GM21723 (cell line): ENCODE measurements at regions not wholly inside any gene's neighbourhood (a gene's known extent, or its start where the extent isn't known, plus 50 kb on each side); places are given as distances from the start of the nearest gene placed in this dataset.

Source experiments
- ATAC-seq: cut with Tn5 transposase; IDR thresholded peaks from one replicate; pipeline ENCODE4 v1.9.1; 2021; ENCODE audit warnings: mild to moderate bottlenecking, moderate library complexity; ENCODE audit not compliant: unreplicated experiment

DNA sequence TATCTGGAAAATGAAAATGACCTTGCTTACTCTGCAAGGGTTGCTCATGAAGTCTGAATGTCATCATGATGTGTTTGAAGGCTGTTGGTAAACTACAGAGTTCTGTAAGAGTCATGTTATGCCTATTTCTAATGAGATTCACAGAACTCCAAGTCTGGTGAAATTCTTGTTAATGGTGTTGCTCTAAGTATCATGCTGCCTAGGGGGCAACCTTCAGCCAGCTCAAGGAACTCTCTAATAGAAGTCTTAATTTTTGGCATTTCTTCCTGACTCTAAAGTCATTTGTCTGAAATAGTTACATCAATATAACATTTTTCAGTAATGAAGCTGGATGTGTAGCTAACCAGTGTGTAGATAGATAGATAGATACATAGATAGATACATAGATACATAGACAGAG, 302.8 kb downstream of the FAT3 start:
- no peak for ATAC-seq

DNA sequence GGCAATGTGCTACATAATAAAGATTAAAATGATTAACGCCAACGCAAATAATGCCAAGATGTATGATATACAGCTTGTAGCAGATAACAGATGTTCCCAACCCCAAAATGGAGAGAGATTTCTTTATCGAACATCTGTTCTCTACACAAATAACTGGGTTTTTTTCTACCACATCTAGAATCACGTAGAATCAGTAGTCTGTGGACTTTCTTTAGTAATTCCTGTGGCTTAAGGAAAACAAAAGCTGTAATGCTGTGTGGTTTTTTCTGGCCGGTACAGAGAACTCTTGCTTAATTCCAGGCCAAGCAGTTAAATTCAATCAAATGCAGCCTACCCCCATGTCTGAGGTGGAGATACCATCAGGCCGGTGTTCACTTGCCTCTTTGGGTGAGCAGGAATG, 303.4 kb downstream of the FAT3 start:
- ATAC-seq, result no peak

DNA sequence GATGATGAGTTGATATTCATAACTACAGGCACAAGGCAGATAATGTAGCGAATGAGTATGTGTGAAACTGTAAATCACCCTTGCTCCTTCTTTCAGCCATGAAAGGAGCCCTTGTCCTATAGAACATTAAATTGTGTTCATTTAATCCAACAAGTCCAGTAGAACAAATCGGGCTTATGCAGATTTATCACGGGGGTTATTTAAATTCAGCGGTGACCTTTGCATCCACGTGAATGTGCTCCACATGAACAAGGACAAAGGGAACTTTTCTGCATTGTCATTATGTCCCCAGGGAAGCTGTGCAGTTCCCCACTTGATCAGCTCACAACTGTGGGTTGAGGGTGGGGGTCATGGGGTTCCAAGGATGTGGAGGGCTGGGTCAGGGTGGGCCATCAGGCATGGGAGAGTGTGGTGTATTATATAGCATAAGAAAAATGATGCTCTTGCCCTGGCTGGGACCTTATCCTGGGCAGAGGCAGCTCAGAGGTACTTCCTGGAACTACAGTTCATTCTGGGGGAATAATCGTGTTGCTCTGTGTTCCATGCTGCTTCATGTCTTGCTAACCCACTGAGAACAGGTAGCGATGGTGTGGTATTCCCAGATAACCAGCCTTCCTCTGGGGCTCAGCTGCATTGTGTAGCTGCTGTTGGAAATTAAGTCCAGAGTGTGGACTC, 306.6 kb downstream of the FAT3 start:
- ATAC-seq, result no peak

DNA sequence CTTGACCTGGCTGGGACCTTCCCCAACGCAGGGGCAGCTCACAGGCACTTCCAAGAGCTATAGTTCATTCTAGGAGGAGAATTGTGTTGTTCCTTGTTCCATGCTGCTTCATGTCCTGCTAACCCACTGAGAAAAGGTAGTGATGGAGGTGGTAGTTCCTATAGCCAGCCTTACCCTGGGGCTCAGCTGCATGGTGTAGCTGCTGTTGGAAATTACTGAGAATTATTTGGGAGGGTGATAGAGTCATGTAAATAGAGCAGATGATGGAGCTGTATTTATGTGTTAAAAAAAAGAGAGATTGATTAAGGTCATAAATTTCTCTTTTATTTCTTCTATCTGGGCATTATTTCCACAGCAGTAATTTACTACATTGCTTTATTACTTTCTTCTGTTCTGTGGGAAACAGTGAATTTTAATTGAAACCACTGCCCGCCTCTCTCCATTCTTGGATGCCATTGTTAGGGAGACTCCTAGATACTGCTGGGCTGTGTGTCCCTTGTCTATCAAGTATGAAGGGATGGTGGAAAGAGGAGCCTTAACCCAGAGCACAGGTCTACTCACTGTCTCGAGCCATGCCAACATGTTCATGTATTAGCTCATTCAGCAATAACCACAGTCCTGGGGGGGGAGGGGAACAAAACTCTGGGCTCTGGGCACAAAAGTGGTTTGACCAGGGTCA, 309.2 kb downstream of the FAT3 start:
- ATAC-seq, result no peak

DNA sequence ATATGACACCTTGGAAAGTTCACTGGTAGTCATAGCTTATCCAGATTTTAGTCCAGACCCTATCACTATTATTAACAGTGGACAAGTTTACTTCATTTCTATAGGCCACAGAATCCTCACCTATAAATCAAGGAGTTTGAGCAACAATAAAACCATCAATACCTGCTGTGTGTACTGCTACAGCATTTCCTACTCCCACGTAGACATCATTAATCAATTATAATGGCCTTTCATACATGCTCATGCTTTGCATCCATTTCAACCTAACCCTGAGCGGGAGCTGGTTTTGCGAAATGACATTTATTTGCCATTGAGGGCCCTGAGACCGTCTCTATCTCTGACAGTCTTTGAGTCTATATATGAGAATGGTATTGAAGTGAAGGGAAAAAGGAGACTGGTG, 312.3 kb downstream of the FAT3 start:
- ATAC-seq, result no peak

DNA sequence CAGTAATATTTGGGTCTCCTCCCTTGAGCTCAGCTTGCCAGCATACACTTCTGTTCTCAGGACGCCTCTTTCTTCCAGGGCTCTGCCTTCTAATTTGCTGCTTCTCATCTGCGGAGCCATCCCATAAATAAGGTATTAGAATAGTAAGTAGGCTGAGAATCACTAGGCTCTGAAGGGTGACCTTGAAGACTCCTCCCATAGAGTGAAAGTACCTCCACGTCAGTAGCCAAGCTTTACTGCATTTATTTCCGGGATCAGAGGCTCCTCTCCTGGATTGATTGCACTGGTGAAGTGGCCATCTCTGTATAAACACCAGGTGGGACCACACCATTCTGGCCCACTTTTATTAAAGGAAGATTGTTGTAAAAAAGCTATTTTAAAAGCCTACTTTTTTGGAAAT, 315.5 kb downstream of the FAT3 start:
- ATAC-seq, result no peak

DNA sequence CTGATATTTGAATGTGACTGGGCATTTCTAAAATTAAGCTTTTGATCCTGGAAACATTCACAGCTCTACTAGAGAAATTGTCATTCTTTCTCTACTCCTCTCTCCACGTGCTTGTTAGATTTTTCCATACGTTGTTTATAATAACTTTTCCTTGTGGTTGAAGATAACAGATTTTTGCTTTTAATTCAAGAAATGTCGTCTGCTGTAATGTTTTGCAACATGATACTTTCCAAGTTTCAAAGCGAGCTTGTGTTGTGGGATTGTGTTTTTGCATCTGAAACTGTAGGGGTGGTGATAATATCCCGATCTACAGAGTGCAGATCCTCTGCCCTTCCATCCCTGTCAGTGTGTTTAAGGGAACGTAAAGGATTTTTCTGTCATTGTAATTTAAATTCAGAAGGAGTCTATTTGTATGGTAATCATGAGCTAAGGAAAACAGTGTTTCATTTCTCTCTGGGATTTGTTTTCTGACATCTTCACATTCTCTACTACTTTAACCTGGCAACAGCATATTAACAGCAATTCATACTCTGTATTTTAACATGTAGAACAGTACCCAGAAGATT, 321.4 kb downstream of the FAT3 start:
- no peak for ATAC-seq

DNA sequence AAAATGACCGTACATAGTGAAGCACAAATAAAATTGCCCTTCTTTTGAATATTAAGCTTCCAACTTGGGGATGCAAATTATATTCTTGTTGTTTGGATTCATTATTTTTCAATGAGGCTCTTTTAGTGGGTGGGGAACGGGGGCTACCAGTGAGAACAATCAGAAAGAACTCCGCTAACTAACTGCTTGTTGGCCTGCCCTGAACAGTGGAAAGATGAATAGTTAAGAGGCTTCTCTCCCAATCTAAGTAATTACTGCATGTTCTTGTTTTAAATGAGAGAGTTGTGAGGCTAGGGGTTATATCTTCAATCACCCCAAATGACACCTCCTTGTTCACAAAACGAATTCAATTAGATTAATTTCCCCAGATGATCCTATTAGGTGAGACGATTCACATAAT, 322.0 kb downstream of the FAT3 start:
- no peak for ATAC-seq

DNA sequence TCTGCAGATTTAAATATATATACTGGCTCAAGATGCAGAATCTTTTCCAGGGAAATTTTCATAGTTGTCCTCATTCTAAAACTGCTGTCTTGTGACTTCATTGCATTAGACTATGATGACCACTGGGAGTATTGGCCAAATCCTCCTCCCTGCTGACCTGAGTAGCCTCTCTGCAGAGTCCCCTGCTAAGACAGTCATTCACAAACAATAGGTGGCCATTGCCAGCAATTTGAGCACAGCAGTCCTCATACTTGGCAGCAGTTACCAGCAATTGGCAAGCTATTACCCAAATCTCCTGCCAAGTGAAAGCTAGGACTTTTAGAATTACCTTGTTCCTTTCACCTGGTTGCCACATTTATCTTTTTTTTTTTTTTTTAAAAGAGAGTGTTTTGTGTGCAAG, 325.8 kb downstream of the FAT3 start:
- ATAC-seq, result no peak

DNA sequence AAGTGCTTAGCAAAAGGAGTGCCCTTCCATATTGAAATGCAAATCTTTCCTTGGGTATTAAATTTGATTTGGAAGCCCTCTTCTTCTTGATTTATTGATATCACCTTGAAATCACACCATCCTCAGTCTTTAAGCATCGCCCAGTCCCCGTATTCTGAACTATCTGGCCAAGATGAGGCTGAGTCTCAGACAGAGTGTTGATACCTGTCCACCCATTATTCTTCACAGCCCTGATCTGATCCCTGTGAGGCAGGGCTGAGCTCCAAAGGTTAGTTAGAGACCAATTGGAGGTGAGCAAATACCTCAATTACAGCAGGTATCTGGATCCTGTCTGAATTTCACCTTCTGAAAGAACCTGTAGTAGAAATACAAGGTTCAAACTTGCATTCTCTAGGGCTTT, 326.3 kb downstream of the FAT3 start:
- no peak for ATAC-seq

DNA sequence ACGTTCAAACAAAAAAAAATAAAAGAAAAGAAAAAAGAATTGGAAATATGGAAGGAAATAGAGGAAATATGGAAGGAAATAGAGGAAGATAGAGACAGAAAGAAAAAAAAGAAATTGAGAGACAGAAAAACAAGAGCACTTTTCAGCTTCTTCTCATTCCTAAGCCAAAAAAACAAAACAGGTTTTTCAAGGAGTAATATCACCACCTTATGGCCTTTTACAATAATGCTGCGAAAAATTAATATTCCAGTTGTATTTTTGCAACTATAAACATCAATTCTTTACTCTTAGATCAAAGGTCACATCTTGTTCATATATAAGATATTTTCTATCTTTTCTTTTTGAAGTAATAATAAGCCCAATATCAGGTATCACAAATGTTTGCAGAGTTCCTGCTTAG, 328.3 kb downstream of the FAT3 start:
- ATAC-seq, result no peak

DNA sequence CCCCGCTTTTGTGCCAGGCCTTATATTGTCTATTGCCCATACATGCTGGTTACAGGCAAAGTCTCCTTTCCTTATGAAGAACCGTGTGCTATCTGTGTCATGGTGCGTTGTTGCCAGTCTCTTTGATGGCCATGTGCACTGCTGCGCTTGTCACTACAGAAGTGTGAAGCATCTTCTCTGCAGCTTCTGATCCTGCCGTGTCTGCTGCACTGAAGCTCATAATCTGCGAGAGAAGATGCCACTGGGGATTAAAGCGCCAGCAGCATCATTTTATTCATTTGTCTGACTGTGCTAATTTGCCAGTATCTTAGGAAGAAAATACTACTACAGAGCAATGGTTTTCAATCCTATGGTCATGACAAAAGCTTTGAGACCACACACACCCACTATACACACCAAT, 330.1 kb downstream of the FAT3 start:
- ATAC-seq, result no peak

DNA sequence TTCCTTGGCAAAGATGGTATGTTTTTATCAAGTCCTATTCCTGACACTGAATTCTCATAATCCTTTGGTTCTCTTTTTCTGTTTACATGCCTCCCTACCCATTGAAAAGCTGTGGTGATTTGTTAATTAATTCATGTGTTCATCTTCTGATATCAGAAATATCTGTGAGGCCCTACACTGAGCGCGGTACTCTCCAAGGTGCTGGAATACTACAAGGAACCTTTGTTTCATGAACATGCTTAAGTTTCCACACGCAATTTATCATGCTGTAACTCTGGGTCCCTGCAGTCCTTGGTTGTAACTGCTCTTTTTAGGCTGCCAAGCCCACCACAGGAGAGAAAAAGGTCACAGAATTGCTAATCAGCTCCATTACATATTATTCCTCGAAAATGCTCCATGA, 331.8 kb downstream of the FAT3 start:
- ATAC-seq, result no peak

DNA sequence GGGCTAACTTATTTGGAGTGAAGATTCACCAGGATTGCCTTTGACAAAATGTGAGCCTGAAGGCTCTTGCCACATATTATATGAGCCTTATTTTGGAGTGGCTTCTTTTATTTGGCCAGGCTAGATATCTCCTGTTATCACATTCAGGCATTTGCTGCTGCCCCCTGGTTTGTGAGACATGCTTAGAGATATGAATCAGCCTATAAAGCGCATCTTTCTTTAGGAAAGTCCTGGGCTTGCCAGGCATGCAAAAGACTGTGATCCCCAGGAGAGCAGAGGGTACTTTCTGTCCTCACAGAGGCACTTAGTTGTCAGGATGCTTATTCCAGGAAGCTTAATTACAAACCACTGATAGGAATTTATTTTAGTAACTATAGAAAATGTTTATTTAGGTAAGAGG, 333.3 kb downstream of the FAT3 start:
- no peak for ATAC-seq

DNA sequence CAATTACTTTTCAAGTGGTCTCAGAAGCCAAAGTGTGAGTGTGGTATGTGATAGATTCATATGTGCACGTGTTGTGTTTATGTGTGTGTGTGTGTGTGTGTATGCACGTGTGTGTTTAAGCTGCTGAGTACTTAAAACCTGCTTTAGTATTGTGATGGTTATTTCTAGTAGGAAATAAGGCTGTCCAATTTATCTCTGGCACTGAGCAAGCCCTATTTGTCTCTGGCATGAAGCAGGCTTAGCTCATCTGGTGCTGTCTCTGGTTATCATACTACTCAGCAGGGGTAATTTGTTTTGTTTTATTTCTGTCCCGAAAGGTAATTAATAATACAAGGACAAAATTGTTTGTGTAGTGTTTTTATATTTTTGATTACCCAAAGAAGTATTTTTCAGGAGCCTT, 333.7 kb downstream of the FAT3 start:
- ATAC-seq, result no peak

DNA sequence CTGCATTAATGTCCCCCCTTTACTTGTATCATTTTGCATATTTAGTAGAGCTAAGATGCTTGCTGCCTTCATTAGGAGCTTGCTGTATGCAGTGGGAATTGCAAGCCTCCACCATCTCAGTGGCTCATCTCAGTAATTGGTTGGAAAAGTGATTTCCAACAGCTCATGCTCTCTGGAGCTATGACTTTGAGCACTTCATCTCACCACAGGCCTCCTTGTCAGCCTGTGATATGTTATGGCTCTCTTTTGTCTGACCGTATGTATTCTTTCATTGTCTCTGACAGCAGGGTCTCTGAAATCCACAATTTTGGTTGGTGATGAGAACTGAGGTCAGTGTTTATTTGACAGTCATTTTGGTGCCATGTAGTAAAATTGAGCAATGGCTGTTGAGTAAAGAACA, 345.1 kb downstream of the FAT3 start:
- no peak for ATAC-seq

DNA sequence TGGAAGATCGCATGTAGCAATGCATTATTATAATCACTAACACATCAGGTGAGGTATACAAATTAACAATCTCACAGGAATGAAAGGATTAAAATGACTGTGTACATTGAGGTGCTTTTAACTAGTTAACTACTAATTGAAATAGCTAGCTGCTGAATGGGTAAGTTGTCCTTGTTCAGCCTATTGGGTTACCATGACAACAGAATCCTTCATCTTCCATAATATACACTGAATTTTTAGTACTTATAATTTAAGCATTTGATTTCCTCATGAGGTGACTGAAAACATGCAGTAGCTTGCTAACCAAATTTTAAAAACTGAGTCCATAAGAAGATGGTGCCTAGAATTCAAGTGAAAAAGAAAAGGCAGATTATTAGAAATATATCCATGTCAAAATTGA, 347.9 kb downstream of the FAT3 start:
- no peak for ATAC-seq

DNA sequence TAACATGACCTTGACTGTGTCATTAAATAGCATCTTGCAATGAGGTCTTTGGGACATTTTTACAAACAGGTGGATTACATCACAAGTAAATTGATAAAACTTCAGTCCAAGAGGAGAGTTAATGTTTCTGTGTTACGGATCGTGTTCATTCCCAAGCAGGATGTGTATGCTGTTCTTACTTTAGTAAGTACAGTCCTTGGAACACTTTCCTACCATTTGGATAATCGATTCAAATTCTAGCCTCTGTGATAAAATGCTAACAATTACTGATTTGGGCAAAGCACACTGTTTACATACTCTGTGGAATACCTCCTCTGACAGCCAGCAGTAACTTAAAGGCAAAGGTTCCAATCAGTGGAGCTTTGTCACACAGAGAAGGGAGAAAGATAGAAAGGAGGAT, 351.7 kb downstream of the FAT3 start:
- no peak for ATAC-seq

DNA sequence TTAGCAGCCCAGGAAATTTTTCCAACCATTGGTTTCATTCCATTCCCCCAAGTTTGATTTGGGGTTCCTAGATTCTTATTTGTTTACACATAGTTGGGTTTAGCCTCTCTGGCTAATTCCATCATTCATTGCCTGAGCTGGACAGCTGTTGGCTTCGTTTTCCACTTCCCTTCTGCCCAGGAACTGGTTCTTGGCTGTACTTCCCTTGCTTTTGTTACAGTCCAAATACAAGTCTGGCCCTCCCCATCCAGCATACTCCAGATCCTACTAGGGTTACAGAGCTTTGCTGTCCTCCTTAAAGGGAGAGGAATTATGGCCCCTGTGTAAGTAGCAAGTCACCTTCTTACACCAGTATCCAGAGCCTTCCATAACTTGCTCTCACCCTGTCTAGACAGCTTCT, 356.3 kb downstream of the FAT3 start:
- ATAC-seq, result no peak

DNA sequence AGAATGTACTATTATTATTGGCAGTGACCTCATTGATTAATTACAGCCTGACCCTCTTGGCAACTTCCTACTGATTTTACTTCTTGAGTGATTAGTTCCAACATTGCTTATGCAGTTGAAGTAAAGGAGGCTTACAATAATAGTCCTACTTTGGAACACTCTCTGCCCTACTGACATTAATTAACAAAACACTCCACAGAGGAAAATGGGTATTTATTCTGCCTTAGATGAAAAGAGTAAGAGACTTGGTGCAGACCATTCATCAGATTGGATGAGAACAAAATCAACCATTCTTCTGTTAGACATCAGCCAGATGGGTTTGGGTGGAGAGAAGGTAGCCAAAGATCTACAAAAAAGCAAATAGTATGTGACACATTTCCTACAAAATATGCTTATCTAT, 363.8 kb downstream of the FAT3 start:
- ATAC-seq, result no peak

DNA sequence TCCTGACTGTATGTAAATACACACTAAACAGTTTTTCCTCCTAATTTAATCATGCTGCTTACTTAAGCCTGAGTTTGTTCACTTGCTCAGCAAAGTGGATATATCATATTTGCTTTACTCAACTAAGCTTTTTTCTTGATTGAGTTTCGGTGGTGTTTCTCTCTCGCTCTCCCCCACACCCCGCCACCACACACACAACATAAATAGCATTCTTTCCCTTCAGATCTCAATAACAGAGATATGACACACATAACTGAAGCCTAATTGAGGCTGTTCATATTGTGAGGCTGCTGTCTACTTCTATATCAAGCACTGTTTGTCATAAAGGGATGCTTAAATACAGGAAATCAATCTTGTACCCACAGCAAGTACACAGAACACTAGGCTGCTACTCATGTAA, 364.9 kb downstream of the FAT3 start:
- no peak for ATAC-seq

DNA sequence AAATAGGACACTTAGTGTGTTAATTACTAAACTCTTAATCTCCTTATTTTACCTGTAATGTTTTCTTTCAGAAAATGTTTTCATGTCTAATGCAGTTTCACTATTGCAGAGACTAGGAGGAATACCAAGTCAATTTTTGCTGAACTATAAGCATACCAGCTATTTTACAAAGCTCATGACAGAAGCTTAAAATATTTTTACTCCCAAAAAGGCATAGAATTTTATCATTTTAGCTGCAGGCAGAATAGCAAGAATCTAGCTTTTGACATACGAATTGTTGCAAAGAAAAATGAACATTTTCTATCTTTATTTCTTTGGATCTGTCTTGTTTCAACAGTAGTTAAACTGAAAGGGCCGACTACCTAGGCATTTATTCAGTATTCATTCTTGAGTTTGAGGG, 366.9 kb downstream of the FAT3 start:
- ATAC-seq, result no peak

DNA sequence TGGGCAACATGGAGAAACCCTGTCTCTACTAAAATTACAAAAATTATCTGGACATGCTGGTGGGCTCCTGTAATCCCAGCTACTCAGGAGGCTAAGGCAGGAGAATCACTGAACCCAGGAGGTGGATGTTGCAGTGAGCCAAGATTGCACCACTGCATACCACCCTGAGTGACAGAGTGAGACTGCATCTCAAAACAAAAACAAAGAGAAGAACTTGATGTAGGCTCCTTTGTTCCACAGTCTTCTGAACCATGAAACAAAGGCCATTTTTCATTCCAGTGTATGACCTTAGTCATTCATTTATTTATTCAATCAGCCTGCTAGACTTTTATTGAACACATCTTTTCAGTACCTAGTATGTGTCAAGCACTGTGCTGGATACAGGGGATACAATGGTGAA, 369.6 kb downstream of the FAT3 start:
- ATAC-seq, result no peak
